ENCODE measurements at regions not wholly inside any gene's neighbourhood (a gene's known extent, or its start where the extent isn't known, plus 50 kb on each side); places are given as distances from the start of the nearest gene placed in this dataset.

GRCh38 chr20:40265825-40266533 lies 423.1 kb downstream of the MAFB start:
- DNase-seq = no peak

DNA sequence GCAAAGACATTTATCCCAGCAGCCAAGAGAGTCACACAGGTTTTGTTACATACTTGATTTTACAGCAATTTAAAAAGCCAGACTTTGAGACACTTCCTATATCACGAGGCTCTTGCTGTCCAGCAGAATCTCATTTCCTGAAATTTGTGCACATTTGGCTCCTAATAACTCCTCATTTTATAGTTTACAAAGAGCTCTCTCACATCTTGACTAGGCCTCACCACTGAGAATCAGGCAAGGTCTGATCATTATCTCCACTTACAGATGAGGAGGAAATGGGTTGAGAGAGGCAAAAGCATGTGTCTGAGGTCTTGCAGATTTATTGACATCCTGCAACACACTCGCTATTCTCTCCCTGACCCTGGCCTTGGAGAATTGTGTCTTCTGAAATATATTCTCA lies 426.8 kb downstream of the MAFB start:
- DNase-seq = no peak

DNA sequence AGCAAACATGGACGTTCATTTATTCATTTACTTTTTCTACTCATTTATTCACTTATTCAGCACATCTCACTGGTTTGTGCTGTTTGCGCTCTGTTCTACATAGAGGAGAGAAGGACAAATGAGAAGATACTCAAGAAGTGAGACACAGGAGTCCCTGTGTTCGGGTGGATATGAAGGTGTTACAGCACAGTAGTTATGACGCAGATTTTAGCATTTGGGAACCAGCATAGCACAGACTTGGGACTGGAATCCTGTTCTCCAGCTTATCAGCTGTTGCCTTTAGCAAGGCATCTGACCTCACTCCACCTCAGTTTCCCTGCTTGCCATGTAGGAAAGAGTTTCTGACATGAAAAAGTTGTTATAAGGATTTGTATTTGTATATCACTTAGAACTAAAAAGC lies 430.1 kb downstream of the MAFB start:
- no peak for DNase-seq

DNA sequence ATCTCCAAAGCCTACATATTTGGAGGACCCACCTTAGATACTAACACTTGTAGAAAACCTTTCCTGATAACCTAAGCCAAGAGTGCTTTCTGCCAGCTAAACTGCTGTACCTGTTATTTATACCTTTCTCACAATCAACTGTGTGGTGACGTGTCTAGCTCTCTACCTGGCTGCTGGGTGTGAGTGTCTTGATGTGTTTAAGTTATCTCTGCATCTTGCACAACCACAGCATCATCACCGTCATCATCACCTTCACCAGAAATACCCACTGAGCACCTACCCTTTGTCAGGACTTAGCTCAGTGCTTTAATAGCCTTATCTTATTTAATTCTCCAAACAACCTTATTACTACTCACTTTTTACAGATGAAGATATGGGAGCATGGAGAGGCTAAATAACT lies 431.3 kb downstream of the MAFB start:
- DNase-seq = no peak

- DNase-seq = no peak
Observed at GRCh38 chr20:40255365-40255764, 433.7 kb downstream of the MAFB start.

DNA sequence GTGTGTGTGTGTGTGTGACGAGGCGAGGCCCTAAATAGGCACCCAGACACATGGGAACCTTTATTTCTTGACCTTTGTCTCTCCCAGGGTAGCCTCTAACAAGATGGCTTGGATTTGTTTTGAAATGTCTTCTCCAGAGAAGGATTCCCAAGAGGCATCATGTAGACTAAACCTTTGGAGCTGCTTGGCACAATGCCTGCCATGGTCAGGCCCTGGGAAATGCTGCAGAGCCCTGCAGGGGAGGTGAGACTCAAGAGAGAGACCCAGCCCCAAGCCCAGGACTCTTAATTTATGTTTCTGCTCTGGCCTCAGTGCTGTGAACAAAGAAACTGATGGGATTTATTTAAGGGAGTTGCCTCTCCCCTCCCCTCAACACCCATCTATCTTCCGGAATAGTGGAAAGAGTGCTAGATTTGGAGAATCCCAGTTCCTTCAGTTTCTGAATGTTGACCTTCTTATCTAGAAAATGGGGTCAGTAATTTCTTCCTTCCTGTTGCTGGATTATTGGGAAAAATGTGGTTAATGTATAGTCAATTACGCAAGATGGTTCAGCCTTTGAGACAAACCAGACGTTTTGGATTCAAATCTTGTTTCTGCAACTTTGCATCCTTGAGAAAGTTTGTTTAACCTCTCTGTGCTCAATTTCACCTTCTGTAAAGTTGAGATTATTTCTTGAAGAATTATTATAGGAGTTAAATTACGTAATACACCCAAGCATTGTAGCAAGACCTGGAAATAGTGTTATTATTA lies 434.8 kb downstream of the MAFB start:
- DNase-seq = no peak

- no peak for DNase-seq
Observed at GRCh38 chr20:40251284-40251932, 437.6 kb downstream of the MAFB start.

- no peak for DNase-seq
Observed at GRCh38 chr20:40249805-40250204, 439.2 kb downstream of the MAFB start.

DNA sequence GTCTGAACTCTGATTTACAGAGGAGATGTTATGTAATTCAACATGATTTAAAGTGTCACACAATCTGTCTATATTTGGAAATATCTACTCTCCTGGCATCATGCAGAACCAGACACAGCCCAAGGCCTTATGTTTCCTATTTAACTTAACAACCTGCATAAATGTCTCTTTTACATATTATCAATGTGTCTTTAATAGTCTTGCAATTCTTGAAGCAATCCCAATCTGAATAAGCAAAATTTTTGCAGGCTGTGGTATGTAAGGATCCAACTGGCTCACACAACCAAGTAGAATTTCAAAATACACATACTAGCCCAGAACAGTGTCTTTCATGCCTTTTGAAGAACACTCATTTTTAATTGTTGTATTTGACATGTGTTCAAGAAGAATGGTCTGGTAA lies 443.2 kb downstream of the MAFB start:
- DNase-seq = no peak

DNA sequence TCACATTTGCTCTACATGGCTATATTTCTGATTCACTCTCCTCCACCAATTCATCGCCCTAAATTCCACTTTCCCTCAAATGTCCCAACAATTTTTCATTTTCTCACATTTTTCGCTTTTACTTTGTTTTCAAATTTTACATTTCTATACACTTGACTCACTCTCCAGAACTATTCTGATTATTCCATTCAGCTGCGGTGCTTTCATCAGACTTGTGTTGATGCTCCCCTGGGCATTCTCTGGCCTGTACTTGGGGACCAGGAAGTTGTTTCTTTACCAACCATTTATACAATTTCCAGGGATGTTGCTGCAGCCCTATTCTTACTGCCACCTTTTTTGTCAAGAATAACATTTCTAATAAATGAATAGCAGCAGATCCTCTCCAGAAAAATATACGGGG lies 444.8 kb downstream of the MAFB start:
- no peak for DNase-seq

GRCh38 chr20:40241596-40242343 lies 447.3 kb downstream of the MAFB start:
- DNase-seq = no peak

- DNase-seq = no peak
Observed at GRCh38 chr20:40238511-40238910, 450.5 kb downstream of the MAFB start.

DNA sequence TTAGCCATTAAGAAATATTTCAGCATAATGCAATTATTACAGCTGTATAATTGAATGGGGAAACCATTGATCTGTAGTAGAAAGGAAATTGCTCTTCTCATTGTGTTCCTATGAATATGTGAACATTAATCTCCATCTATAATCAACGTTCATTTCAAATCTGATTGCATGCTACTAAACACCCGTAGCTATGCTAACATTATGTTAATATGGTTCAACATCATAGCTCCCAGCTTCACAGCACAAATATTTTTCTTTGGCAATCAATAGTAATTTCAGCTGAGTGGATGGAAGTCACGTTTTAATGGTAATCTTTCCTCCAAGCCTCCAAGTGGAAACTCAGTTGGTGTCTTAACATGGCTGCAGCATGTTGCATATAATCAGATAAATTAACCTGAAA lies 454.4 kb downstream of the MAFB start:
- DNase-seq = no peak

GRCh38 chr20:40233406-40233805 lies 455.6 kb downstream of the MAFB start:
- no peak for DNase-seq

GRCh38 chr20:40232756-40233155 lies 456.3 kb downstream of the MAFB start:
- no peak for DNase-seq

DNA sequence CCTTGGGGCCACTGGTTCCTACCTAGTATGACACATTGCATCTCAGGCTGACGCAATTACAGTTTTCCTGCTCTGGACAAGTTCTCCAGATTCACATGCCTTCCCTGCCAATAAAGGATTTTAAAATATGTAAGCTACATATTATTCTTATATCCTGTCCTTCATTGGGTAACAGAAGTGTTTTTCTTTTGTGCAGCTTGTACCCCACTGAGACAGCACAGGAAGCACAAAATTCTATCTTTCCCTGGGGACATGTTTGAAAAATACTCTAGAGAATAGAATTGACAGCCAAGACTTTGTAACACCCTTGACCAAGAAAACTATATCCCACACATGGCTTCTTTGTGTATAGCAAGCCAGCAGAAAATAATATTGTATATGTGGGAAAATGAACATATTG lies 456.8 kb downstream of the MAFB start:
- DNase-seq = no peak

GRCh38 chr20:40230486-40230885 lies 458.6 kb downstream of the MAFB start:
- DNase-seq = no peak

GRCh38 chr20:40225596-40225995 lies 463.4 kb downstream of the MAFB start:
- DNase-seq = no peak

DNA sequence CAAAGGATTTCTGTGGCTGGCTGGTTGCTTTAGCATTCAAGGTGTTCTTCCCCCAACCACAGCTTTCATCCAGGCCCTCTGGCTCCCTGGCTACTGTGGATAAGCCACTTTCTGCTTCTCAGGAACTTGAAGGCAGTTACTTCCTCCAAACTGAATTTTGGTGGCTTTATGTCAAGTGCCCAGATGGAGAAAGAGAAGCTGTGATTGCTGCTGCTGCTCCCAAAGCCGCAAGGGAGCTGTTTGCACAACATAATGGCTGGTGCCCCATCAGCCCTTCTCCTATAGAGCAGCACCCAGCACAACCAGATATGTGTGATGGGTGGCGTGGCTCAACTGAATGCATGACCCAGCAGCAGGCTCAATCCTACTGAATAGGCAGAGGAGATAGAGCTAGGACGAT lies 465.2 kb downstream of the MAFB start:
- DNase-seq = no peak

DNA sequence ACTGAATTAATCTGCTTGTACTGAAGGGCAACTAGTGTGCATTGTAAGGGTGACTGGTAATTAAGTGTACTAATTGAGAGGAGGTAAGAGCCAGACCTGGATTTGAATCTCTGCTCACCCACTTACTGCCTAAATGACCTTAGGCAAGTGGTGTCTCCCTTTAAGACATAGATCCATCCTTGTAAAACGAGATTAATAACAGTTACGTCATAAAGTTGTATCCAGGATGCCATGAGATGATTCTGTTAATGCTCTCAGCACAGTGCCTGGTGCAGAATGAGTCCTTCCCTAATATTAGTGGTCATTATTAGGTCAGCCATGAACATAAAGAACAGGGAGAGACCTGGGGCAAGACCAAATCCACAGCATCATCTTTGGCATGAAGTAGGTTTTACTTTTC lies 470.1 kb downstream of the MAFB start:
- no peak for DNase-seq

- DNase-seq = no peak
Observed at GRCh38 chr20:40218316-40218969, 470.6 kb downstream of the MAFB start.

- DNase-seq = no peak
Observed at GRCh38 chr20:40207655-40208054, 481.4 kb downstream of the MAFB start.

- no peak for DNase-seq
Observed at GRCh38 chr20:40205971-40206370, 483.1 kb downstream of the MAFB start.
